ELF-1 (cell line): ENCODE measurements at regions not wholly inside any gene's neighbourhood (a gene's known extent, or its start where the extent isn't known, plus 50 kb on each side); places are given as distances from the start of the nearest gene placed in this dataset.
A peak's percentile ranks its signal among the peaks of the same experiment; 100 is the strongest.

Experiments used
- DNase-seq: peaks from one replicate; pipeline ENCODE4 v3.0.0-alpha.2; 2016; ENCODE audit warnings: low read depth, low spot score

GRCh38 chr14:71287567-71287966 is 380.3 kb downstream of the PCNX1 start:
- DNase-seq, result no peak

GRCh38 chr14:71289536-71289935 is 382.3 kb downstream of the PCNX1 start:
- peak; percentile 33 for DNase-seq

GRCh38 chr14:71290301-71290700 is 383.0 kb downstream of the PCNX1 start:
- no peak for DNase-seq

- no peak for DNase-seq
These were observed 383.8 kb downstream of the PCNX1 start for GRCh38 chr14:71290960-71291466.

DNA sequence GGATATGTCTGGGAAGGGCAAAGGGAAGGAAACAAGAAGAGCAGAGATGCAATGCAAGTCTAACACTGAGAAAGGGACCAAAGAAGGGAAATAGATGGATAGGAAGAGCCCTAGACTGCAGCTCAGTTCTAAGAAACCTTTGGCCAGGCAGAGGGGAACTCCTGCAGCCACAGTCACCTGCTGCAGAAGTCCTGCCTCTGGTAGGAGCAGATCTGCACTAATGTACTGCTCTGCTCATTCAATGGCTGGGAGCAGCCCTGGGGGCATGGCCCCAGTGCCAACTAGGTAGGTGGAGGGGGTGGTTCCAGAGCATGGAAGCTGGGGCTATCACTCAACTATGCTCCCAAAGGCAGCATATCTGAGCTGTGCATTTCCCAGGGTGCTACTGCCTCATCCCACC is 388.9 kb downstream of the PCNX1 start:
- no peak for DNase-seq

DNA sequence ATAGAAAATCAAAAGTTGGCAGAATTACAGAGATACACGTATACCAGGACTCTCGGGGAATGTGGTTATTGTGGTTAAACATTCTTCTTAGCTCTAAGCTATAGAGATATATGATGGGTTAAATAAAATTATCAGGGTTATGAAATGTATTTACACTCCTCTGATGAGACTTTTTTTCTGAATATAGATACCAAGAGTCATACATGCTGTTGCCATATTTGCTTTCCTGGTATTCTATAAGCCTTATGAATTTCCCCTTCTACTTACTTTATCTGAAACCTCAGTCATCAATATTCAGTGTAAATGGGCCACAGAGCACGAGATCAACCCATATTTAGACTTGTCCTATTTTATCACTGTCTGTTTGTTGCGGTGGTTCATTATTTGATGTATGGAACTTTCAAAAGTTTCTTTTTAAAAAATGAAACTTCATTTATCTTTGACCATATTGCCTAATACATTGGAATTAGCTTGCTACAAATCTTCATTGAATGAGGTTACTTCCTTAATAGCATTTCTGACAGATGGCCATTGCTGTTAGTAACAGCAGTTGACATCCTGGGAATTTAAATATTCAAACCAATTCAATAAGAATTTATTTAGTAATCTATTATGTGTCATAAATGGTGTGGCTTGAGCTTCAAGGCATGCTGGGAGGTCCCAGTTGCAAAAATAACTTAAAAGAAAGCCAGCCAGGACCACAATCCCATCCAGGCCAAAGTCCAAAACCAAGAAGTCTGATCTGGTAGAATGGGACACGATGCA is 393.5 kb downstream of the PCNX1 start:
- no peak for DNase-seq

DNA sequence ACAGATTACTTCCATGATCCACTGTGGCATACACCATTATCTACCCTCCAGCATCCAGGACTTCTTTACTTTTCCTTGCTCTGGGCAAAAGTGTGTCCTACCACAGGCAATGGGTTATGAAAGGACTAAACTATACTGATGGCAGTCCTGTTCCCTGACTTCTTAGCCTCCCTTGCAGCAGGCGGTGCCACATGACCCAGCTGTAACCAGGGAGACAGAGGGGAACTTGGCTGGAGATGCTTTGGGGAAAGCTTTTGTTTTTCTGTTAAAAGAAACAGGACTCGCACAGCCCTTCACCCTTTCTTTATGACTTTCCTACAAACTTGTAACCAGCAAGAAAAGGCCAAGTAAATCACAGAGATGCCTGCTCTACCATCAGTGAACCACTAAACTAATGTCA is 394.4 kb downstream of the PCNX1 start:
- DNase-seq, result no peak

GRCh38 chr14:71304690-71305089 is 397.4 kb downstream of the PCNX1 start:
- no peak for DNase-seq

DNA sequence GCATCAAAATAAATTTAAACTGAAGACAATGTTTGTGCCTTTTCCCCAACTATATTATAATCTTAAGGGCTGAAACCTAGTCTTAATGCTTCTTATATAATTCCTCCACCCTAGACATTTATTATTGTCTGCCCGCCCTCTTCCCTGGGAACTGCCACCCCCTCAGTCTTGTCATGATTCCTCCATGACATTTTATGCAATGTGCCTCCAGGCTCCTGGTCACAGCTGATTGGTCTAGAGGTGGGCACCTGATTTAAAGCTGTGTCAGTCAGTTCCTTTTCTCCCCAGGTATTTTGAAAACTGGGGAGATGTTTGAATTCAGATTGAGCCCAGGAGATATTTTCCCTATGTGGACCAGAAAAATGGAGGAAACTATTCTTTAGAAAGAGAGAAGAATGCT is 401.4 kb downstream of the PCNX1 start:
- DNase-seq, result no peak

DNA sequence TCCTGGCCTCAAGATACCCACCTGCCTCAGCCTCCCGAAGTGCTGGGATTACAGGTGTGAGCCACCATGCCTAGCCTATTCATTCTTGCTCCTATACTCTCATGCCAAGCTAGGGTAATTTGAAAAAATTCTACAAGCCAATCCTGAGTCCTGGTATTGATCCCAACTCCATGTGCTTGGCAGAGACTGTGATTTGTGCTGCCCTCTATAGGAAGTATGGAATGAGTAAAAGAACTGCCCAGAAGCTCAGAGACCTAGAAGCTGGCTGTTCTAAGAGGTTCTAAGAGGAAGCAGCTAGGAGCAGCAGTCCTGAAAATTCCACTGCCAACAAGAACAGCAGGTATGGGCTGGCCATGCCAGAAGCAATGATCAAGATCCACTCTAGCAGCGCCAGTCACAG is 402.5 kb downstream of the PCNX1 start:
- DNase-seq, result peak; percentile 21

DNA sequence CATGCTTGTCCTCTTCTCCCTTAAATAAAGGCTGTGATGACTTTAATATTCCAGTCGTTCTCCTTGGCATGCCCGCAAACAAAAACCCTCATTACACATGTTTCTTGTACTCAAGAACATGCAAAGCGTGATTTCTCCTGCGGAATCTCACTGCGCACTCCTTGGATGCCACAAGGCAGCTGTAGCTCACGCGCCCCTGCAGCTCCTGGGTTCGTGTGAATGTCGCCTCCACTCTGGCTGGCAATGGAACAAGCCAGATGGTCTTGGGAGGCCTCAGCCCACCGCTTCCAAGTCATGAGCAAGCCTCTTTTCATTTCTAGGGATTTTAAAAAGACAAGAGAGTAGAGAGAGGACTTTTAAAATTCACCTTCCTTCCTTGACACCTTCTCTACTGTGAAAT is 403.8 kb downstream of the PCNX1 start:
- DNase-seq, result no peak

- peak; percentile 20 for DNase-seq
These were observed 407.5 kb downstream of the PCNX1 start for GRCh38 chr14:71314717-71315116.

DNA sequence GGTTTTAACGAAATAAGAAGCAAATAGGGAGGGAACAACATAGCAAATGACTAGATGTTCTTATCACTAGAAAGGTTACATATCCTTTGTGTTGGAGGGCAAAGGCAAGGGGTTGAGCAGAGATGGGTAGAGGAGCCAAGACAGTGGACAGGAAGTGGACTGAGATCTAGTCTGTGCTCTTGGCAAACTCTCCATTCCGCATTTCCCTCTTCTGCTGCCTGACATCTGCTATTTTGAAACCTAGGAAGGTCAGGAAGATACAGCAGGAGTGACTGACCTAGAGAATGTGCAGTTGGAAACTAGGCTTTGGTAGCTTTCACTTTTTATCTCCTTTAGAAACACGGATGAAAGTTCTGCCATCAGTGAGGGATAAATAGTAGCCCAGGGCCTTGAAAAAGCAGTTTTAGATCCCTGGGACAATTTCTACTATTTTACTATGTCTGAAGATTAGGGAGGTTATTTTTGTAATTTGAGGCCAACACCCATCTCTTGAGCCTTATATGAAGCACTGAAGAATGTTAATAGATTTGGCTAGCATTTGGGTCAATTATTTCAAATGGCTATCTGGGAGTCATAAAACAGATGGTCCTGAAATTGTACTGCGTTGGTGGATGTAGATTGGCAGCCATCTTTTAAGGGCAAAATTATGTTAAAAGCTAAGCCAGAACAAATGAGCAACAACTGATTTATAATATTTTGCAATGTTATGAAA is 410.3 kb downstream of the PCNX1 start:
- DNase-seq, result no peak

- DNase-seq, result no peak
These were observed 410.8 kb downstream of the PCNX1 start for GRCh38 chr14:71318097-71318459.

- DNase-seq, result no peak
These were observed 412.4 kb downstream of the PCNX1 start for GRCh38 chr14:71319666-71320065.

- DNase-seq, result peak; percentile 99
These were observed 413.0 kb downstream of the PCNX1 start, which contains the start of gene SIPA1L1 for GRCh38 chr14:71320107-71320733. SIPA1L1 (plus strand) TSS chr14:71320476.

GRCh38 chr14:71320734-71321573 is 413.7 kb downstream of the PCNX1 start:
- peak; percentile 68 for DNase-seq

DNA sequence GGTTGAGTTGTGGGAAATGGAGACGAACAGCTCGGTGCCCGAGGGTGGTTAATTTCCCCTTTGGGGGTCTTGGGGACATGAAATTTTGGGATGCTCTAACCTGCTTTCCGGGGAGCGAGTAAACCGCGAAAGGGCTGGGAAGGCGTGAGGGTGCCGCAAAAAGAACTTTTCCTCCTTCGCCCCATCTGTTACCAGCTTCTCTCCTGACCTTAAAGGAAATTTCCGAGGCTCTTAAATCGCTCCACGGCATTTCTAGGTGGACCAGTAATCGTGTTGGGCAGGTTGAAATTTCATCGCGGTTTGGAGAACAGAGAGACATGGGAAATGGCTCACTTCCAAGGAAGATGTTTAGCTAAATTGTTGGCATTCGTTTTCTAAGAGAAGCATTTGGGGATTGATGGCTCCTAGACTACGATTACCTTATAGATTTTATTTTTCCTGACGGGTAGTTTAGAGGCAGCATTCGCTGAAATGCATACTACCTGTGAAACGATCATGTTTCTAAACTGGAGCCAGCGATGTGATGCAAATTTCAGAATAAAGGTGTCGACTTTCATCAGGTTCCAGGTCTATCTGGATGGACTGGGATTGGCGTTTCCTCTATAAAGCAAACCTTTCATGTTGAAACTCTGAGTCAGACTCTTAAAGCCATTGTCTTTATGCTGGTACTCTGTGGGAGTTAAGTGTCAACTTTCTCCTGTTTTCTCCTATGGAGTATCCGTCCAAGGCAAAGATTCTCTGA is 414.5 kb downstream of the PCNX1 start:
- DNase-seq, result peak; percentile 39

DNA sequence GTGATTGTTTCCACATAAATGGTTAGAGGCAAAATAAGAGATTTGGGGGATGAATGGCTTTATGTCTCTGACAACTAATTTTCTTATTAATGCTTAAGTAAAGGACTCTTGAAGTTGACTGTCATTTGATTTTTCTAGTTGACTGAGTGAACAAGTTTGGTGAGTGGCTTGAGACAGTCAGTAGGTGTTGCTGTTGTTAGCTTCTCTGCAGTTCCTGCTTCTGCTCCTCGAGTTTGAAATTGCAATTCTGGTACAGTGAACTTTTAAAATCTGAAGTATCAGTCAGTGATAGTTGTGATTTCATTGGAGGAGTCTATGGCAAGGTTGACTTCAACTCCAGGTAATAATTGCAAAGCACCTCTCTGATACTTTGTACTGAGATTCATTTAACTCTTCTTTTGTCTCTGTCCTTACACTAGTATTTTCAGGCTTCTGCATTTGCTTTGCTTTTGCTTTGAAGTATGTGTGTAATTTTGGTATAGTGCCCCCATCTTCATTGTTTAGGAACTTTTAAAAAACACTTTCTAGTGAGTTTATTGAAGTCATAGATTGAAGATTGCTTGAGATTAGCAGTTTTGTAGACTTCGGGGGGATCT is 415.5 kb downstream of the PCNX1 start:
- DNase-seq, result no peak

DNA sequence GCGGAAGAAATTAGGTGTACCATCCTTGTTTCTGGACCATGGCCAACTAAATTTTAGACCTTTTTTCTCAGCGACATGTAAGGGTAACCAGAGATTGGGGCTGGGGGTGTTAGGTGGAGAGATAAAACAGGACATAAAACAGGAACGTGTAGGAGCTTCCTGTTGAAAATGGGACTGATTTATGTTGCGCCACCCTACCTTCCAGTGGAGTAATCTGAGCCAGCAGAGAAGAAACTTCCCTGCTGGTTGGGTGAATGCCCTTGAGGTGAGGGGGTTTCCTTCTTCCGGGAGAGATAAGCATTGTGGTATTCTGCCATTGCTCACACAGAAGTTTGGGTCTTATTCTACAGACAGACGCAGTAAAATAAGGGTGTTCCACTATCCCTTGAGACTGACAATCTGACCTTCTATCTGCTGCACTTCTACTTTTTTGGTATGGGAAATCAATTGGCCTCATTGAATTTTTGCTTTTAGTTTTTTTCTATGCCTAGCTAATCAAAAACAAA is 417.6 kb downstream of the PCNX1 start:
- peak; percentile 56 for DNase-seq
